ENCODE measurements at regions not wholly inside any gene's neighbourhood (a gene's known extent, or its start where the extent isn't known, plus 50 kb on each side); places are given as distances from the start of the nearest gene placed in this dataset.

DNA sequence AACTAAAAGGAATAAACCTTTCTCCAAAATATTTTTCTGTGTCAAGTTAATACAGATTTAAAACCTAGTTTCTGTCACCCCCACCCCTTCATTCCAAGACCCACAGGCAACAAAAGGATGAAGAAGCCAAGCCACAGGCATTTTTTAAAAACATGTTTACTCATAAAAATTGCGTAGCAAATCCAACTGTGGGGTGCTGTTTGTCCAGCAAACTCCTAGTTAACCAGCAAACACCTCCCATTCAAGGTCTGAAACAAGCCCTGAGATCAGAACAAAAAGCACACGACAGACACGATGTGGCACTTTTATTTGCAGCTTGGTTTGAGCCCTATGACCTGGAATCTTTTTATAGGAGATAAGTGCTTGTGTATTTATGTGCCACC lies 149.9 kb upstream of the CAMK1G start:
- no peak for DNase-seq
- H3K79me2 ChIP-seq (ENCODE audit: insufficient read depth, low read length) = no peaks in the 10 kb centered on the region
- no peak overlapping the region for H3K4me2 ChIP-seq (replicated peaks; ENCODE audit: extremely low read depth, low read length, poor library complexity, severe bottlenecking)
- H2AFZ ChIP-seq (ENCODE audit: insufficient read depth, low read depth, low read length, poor library complexity, severe bottlenecking) = peak overlapping the region; percentile 29
- TF ChIP-seq, protein P1, sequence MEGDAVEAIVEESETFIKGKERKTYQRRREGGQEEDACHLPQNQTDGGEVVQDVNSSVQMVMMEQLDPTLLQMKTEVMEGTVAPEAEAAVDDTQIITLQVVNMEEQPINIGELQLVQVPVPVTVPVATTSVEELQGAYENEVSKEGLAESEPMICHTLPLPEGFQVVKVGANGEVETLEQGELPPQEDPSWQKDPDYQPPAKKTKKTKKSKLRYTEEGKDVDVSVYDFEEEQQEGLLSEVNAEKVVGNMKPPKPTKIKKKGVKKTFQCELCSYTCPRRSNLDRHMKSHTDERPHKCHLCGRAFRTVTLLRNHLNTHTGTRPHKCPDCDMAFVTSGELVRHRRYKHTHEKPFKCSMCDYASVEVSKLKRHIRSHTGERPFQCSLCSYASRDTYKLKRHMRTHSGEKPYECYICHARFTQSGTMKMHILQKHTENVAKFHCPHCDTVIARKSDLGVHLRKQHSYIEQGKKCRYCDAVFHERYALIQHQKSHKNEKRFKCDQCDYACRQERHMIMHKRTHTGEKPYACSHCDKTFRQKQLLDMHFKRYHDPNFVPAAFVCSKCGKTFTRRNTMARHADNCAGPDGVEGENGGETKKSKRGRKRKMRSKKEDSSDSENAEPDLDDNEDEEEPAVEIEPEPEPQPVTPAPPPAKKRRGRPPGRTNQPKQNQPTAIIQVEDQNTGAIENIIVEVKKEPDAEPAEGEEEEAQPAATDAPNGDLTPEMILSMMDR (IDR thresholded peaks at IDR 0.05) = no peak
- no peak overlapping the region for H3K9ac ChIP-seq (ENCODE audit: insufficient read depth, low read length, poor library complexity, severe bottlenecking)
- no peaks in the 10 kb centered on the region for H3K27me3 ChIP-seq (ENCODE audit: control insufficient read depth in 2 of 2, insufficient read depth in 2 of 2, low read length in 2 of 2)
- no peak overlapping the region for H3K4me3 ChIP-seq (replicated peaks in 1 of 3; ENCODE audit: low read depth in 2 of 3, low read length in 3 of 3)
- H3K27ac Mint-ChIP-seq = no peak overlapping the region
- WGBS (ENCODE audit: insufficient coverage) = 100% methylated on average over 2 of the region's 3 CpGs
- intact Hi-C loops (cut with micrococcal nuclease) = loop anchor here in 1 of 2 donors (10.0 kb wide), 1 partner anchor 229 kb away; no protein-coding TSS in a partner anchor
- H3K36me3 Mint-ChIP-seq = no peaks in the 10 kb centered on the region
- H3K4me3 Mint-ChIP-seq = no peak overlapping the region
- H3K27ac ChIP-seq (ENCODE audit: low read depth in 1 of 2, low read length in 2 of 2) = no peak overlapping the region
- H3K4me1 Mint-ChIP-seq = peaks cover 6% of the 10 kb centered on the region
- H3K36me3 ChIP-seq (replicated peaks in 1 of 2; ENCODE audit: control insufficient read depth in 1 of 2, insufficient read depth in 2 of 2, low read length in 2 of 2) = no peaks in the 10 kb centered on the region
- no peaks in the 10 kb centered on the region for H3K9me3 Mint-ChIP-seq
- no peaks in the 10 kb centered on the region for H3K9me3 ChIP-seq (replicated peaks in 1 of 2; ENCODE audit: control insufficient read depth in 1 of 2, insufficient read depth in 1 of 2, low read length in 2 of 2)
- no peaks in the 10 kb centered on the region for H3K4me1 ChIP-seq (ENCODE audit: control insufficient read depth in 1 of 2, insufficient read depth in 2 of 2, low read length in 2 of 2)
- no peaks in the 10 kb centered on the region for H4K20me1 ChIP-seq (ENCODE audit: insufficient read depth, low read length)
- peaks cover 3 to 6% (median 4%) of the 10 kb centered on the region in 3 donors for H3K27me3 Mint-ChIP-seq (ENCODE audit: low read depth in 3 of 3)

GRCh38 chr1:209434066-209434465 lies 149.4 kb upstream of the CAMK1G start:
- TF ChIP-seq, protein P1 (IDR thresholded peaks at IDR 0.05) = no peak
- H3K79me2 ChIP-seq (ENCODE audit: insufficient read depth, low read length) = no peaks in the 10 kb centered on the region

More at GRCh38 chr1:209434066-209434465, 149.4 kb upstream of the CAMK1G start:
- no peaks in the 10 kb centered on the region for H3K36me3 ChIP-seq (replicated peaks in 1 of 2; ENCODE audit: control insufficient read depth in 1 of 2, insufficient read depth in 2 of 2, low read length in 2 of 2)
- intact Hi-C loops (cut with micrococcal nuclease) = loop anchor here in 1 of 2 donors (10.0 kb wide), 1 partner anchor 229 kb away; no protein-coding TSS in a partner anchor
- peak overlapping the region; percentile 29 for H2AFZ ChIP-seq (ENCODE audit: insufficient read depth, low read depth, low read length, poor library complexity, severe bottlenecking)
- H3K27ac Mint-ChIP-seq = no peak overlapping the region
- H3K4me1 Mint-ChIP-seq = peaks cover 4% of the 10 kb centered on the region
- H3K9me3 ChIP-seq (replicated peaks in 1 of 2; ENCODE audit: control insufficient read depth in 1 of 2, insufficient read depth in 1 of 2, low read length in 2 of 2) = no peaks in the 10 kb centered on the region
- H3K4me3 ChIP-seq (replicated peaks in 1 of 3; ENCODE audit: low read depth in 2 of 3, low read length in 3 of 3) = no peak overlapping the region
- peaks cover 3 to 6% (median 4%) of the 10 kb centered on the region in 3 donors for H3K27me3 Mint-ChIP-seq (ENCODE audit: low read depth in 3 of 3)
- no peak overlapping the region for H3K4me3 Mint-ChIP-seq
- WGBS (ENCODE audit: insufficient coverage) = no CpG with 5 or more reads among the region's 1 CpG
- H3K27ac ChIP-seq (ENCODE audit: low read depth in 1 of 2, low read length in 2 of 2) = no peak overlapping the region
- no peaks in the 10 kb centered on the region for H3K4me1 ChIP-seq (ENCODE audit: control insufficient read depth in 1 of 2, insufficient read depth in 2 of 2, low read length in 2 of 2)
- H3K9ac ChIP-seq (ENCODE audit: insufficient read depth, low read length, poor library complexity, severe bottlenecking) = no peak overlapping the region
- DNase-seq = no peak
- H3K27me3 ChIP-seq (ENCODE audit: control insufficient read depth in 2 of 2, insufficient read depth in 2 of 2, low read length in 2 of 2) = no peaks in the 10 kb centered on the region
- no peaks in the 10 kb centered on the region for H3K9me3 Mint-ChIP-seq
- no peaks in the 10 kb centered on the region for H3K36me3 Mint-ChIP-seq
- H3K4me2 ChIP-seq (replicated peaks; ENCODE audit: extremely low read depth, low read length, poor library complexity, severe bottlenecking) = no peak overlapping the region
- H4K20me1 ChIP-seq (ENCODE audit: insufficient read depth, low read length) = no peaks in the 10 kb centered on the region
